GM19463 (cell line): ENCODE measurements at regions not wholly inside any gene's neighbourhood (a gene's known extent, or its start where the extent isn't known, plus 50 kb on each side); places are given as distances from the start of the nearest gene placed in this dataset.

Source experiments
- ATAC-seq: cut with Tn5 transposase; IDR thresholded peaks from one replicate; pipeline ENCODE4 v1.9.1; 2021; ENCODE audit warnings: mild to moderate bottlenecking, moderate library complexity; ENCODE audit not compliant: unreplicated experiment

DNA sequence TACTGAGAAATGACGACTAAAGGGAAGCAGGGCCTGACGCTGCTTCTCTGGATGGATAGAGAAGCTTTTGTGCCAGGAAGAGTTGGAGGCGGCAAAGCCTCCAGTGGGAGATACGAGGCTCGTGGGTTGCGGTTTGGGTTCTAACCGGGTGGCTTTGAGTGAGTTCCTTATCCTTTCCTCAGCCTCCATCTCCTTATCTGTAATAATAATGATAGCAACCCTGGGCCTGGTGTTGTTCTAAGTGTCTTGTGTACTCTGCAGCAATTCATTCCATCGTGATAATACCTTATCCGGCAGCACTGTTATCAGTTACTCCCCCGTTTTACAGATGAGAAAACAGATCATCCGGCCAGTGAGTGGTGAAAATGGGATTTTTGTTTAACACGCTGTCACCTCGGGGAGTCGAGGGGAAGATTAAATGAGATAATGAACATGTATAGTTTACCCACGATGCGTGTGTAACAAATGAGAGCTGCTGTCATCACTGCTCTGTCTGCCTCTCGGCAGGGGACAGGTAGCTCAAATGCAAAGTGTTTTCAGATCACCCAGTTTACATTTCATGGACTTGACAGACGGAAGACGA, 52.0 kb upstream of the LHX1 start:
- no peak for ATAC-seq

DNA sequence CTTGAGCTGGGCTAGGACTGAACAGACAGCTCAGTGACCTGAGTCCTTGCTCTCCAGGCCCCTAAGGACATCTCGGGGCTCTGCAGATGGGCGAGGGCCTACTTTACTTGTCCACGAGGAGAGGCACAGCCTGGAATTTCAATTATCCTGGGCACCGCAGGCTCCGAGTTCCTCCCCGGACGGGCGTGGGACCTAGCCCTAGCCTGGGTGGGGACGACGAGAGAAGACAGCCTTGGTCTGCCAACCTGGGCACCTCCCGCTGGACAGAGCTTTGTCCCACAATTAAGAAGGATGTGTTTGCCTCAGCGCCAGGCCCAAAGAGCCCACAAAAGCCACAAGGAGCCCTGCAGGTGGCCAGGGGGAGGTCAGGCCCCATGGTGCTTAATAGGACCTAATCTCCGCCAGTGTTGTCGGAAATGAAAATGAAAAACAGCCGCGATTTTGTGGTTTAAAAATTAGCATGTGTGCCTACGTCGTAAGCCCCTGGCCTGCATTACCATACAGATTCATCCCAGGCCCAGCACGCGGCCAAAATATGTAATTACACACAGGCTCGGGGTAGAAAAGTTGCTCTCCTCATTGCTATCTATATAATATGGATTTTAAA, 51.4 kb upstream of the LHX1 start:
- no peak for ATAC-seq
